ENCODE measurements at regions not wholly inside any gene's neighbourhood (a gene's known extent, or its start where the extent isn't known, plus 50 kb on each side); places are given as distances from the start of the nearest gene placed in this dataset.

GRCh38 chr6:88490195-88490907 lies 324.2 kb upstream of the CNR1 start:
- TF ChIP-seq, protein P1, sequence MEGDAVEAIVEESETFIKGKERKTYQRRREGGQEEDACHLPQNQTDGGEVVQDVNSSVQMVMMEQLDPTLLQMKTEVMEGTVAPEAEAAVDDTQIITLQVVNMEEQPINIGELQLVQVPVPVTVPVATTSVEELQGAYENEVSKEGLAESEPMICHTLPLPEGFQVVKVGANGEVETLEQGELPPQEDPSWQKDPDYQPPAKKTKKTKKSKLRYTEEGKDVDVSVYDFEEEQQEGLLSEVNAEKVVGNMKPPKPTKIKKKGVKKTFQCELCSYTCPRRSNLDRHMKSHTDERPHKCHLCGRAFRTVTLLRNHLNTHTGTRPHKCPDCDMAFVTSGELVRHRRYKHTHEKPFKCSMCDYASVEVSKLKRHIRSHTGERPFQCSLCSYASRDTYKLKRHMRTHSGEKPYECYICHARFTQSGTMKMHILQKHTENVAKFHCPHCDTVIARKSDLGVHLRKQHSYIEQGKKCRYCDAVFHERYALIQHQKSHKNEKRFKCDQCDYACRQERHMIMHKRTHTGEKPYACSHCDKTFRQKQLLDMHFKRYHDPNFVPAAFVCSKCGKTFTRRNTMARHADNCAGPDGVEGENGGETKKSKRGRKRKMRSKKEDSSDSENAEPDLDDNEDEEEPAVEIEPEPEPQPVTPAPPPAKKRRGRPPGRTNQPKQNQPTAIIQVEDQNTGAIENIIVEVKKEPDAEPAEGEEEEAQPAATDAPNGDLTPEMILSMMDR (IDR thresholded peaks at IDR 0.05) = no peak
- no peak for TF ChIP-seq POLR2A (IDR thresholded peaks at IDR 0.05)
